NCI-H748 (cell line): ENCODE measurements at regions not wholly inside any gene's neighbourhood (a gene's known extent, or its start where the extent isn't known, plus 50 kb on each side); places are given as distances from the start of the nearest gene placed in this dataset.
A peak's percentile ranks its signal among the peaks of the same experiment; 100 is the strongest.
"Not testable (repeated sequence)": the region's sequence is repeated elsewhere in the genome, so short reads cannot be mapped to it uniquely, and the experiment has no call there.

Source experiments
- DNase-seq: peaks from one replicate; lab custom pipeline; 2025; ENCODE audit not compliant: unreplicated experiment; lab: John Stamatoyannopoulos, UW

DNA sequence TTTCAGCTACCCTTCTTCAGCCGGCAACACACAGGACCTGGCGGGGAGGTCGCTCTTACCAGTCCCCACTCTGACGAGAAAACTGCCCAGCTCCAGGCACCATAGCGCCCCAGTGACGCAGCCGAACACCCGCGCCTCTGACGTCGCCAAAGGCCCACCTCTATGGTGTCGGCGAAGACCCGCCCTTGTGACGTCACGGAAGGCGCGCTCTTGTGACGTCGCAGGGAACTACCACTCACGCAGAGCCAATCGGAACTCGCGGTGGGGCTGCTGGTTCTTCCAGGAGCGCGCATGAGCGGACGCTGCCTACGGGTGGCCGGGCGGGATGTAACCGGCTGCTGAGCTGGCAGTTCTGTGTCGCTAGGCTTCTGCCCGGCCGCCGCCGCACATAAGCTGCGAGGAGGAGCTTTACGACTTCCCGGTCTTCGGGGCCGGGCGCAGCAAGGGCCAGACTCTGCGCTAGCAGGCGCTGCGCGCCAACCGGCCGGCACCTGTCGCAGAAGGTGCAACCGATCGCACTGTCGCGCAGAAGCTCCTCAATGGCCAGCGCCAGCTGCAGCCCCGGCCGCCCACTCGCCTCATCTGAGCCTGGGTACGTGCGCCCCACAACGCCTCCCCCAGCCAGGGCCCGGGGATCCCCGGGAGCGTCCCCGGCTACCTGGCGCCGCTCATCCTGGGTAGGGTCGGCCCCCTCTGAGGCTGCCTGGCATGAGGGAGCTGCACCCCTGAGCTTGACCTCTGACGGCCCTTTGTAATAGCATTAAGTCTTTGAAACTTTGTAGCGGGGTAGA lies 121.3 kb upstream of the FBXO28 start:
- peak; percentile 97 for DNase-seq

DNA sequence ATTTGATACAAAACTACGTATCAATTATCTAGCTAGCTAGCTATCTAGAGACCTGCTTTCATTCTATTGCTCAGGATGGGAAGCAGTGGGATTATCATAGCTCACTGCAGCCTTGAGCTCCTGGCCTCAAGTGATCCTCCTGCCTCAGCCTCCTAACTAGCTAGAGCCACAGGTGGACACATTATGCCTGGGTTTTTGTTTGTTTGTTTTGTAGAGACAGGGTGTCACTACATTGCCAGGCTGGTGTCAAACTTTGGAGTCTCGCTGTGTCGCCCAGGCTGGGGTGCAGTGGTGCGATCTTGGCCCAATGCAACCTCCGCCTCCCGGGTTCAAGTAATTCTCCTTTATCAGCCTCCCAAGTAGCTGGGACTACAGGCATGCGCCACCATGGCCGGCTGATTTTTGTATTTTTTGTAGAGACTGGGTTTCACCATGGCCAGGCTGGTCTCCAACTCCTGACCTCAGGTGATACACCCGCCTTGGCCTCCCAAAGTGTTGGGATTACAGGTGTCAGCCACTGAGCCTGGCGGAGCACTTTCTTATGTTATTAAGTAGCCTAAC lies 122.5 kb upstream of the FBXO28 start:
- DNase-seq, result not testable (repeated sequence)

DNA sequence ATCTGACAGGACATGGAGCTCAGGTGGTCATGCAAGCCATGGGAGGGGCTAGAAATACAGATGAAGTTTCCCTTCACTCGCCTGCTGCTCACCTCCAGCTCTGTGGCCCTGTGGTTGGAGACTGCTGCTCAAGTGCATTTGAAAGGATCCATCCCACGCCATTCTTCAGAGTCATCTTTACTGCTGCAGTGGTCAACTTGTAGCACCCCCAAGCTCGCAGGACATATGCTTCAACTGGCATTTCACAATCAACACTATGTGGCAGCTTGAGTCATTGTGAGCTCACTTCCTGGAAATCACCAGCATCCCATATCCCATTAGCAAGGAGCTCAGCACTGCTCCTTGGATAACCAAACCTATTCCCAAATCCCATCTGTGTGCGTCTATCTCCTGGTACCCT lies 116.2 kb upstream of the TP53BP2 start:
- not testable (repeated sequence) for DNase-seq

DNA sequence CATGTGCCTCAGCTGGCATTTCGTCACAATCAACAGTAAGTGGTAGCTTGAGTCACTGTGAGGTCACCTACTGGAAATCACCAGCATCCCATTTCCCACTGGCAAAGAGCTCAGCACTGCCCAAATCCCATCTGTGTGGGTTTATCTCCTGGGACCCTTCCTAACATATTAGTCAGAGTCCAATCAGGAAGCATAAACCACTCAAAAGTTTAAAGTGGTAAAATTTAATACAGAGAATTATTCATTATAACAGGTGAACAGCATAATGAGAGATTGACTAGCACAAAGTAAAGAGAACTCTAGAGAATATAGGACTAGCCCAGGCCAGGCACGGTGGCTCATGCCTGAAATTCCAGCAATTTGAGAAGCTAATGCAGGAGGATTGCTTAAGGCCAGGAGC lies 107.1 kb upstream of the TP53BP2 start:
- not testable (repeated sequence) for DNase-seq

DNA sequence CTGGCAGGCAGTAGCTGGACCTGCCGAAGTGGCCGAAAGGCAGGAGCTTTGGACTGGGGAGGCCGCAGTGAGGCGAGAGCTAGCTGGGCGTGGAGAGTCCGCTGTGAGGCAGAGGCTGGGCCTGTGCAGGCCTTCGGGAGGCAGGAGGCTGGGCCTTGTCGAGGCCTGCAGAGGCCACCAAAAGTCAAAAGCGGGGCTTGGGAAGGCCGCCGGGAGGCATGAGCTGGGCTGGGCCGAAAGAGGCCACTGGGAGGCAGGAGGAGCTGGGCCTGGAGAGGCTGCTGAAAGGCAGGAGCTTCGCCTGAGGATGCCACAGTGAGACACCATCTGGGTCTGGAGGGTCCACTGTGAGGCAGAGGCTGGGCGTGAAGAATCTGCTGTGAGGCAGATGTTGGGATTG lies 105.8 kb upstream of the TP53BP2 start:
- not testable (repeated sequence) for DNase-seq

DNA sequence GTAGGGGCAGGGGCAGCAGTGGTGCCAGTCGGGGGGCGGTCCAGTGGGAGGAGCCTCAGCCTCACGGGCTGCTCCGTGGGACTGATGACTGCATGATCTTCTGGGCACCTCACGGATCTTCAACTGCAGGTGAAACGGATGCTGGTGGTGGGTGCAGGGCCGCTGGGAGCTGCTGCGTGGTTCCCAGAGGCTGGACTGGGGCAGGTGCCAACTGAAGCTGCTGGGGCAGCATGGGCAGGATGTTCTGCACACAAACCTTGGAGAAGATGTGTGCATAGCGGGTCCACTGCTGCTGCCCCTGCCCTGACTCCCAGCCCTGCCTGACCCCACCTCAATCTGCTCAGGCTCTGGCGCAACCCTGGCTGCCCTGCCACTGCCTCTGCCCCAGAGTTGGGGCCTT lies 104.2 kb upstream of the TP53BP2 start:
- not testable (repeated sequence) for DNase-seq

DNA sequence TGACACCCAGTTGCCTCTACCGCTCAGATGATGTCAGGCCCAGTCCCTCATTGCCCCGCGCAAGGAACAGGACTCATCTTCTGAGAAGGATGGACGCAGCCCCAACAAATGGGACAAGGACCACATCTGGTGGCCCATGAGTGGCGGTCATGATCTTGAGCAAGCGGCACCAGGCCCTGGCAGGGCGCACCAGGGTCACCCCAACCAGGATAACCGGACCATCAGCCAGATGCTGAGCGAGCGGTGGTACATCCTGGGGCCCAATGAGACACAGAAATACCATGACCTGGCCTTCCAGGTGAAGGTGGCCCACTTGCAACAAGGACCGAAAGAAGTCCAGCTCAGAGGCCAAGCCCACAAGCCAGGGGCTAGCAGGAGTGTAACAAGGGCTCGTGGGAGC lies 102.3 kb upstream of the TP53BP2 start:
- DNase-seq, result not testable (repeated sequence)

DNA sequence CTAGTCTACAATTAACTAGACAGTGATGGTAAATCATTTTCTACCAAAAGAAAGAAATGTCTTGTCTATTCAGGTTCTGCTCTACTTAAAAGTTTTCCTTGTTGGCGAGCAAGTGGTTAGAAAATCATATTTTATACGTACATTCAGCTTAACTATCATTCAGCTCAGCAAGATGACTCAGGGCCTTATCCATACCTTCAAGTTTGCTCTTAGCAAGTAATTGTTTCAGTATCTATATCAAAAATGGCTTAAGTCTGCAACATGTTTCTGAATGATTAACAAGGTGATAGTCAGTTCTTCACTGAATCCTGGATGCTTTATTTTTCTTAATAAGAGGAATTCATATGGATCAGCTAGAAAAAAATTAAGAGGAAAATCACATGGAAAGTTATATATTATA lies 90.8 kb upstream of the TP53BP2 start:
- DNase-seq, result not testable (repeated sequence)

DNA sequence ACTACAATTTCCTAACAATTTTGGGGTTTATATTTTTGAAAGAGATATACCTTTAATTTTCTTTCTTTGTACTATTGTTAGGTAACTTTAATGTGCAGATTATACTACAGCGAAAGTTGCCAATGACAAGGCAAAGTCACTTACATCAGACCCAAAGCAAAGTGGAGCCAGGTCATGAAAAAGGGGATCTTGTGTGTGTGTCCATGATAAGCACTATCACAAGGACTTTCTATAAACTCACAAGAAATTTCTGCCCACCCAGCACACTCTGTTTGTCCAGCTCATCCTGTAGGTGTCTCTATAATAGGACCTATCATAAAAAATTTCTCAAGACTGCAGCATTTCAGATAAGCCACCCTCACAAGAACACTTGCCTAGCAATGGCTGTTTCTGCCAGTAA lies 85.7 kb upstream of the TP53BP2 start:
- not testable (repeated sequence) for DNase-seq

DNA sequence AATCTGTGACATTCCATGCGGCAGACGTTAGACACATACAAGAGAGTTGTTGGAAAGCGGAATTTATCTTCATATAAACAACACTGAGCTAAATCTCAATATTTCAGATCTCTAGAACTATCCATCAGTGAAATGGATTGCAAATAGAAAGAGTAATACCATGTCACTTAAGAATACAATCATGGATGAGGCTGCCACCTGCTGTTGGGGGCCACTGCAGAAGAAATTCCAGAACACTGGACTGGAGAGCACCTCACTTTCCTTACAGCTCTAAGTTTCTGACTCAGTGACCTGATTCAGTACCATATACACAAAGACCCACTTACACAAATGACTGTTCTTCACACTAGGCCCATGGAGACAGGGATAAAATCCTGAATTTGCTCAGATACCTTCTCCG lies 75.1 kb upstream of the TP53BP2 start:
- not testable (repeated sequence) for DNase-seq

DNA sequence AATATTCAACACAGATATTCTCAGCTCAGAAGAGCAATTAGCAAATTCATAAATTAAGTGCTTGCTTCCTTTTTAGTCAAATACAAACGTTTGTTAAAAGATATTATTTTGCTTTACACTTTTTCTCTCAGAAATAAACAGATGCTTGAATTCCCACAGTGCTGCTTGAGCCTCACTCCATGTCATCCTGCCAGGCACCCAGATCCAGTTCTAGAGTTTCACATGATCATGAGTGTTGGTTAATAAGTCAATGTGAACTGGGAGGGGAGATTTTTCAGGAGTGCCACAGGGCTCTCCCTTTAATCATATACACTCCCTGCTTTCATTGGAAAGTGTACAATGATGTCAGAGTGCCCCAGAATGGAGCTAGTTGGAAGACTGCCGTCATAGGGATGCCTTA lies 69.7 kb upstream of the TP53BP2 start:
- DNase-seq, result not testable (repeated sequence)

DNA sequence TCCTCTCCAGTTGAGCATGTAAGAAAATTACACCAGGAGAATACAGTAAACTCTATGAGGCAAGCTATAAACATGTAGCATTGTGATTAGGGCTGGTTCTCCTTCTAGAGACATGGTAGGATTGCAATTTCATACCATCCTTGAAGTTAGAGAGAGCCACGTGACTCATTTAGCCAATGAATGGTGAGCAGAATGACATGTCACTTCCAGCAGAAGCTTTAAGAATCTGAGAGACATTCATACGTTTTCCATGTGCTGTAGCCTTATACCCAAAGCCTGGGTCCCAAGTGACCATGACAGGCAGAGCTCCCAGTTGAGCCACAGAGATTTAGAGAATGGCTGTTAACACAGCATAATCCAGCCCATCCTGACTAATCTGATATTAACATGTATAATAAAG lies 68.0 kb upstream of the TP53BP2 start:
- not testable (repeated sequence) for DNase-seq

DNA sequence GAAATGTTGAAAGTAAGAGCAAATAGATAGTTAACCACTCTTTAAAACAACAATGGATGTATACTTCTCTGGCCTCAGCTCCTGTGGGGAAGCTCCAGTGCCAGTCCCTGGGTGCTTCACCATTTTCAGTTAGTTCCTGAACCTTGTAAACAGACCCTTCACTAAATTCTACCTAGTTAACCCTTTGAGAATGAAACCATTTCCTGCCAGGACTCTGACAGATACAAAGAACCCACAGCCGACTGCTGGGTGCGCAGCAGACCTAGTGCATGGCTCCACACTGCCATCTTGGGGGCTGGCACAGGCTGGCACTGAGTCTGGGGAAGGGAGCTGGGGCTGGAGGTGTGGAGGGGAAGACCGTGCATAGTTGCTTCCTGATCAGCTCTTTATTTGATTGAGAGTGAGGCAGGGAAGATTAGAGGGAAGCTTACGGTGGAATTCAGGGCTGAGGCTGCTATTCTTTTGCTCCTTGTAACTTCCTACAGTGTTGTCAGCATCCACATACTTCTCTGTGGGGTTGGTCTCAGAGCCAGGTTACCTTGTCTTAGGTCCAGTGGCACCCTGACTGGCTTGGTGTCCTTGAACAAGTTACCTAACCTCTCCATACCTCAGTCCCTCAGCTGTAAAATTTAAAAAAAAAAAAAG lies 62.3 kb upstream of the TP53BP2 start:
- DNase-seq, result not testable (repeated sequence)

DNA sequence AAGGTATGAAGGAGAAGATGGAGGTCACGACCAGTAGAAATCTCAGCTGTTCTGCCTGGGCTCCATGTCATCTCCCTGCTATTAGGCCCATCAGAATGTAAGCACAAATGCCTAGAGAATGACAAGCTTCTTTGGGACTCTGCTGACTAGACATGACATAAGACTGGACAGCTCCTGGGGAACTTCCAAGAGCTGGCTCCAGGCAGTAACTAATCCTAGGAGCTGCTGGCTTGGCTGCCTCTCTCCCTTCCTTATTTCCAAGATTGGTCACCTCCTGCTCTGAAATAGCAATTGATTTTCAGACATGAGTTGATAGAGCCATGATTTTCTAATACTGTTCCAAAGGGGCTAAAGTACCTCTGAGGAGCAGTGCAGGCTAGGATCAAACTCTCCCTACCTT lies 57.5 kb upstream of the TP53BP2 start:
- DNase-seq, result not testable (repeated sequence)

DNA sequence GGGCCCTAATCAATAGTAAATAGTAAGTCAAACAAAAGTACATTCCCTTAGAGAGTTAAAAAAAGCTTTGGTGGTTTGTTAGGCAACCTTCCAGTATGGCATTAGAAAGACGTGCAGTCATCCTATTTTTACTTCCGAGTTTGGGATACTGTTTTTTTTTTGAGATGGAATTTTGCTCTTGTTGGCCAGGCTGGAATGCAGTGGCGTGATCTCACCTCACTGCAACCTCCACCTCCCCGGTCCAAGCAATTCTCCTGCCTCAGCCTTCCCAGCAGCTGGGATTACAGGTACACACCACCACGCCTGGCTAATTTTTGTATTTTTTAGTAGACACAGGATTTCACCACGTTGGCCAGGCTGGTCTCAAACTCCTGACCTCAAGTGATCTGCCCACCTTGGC lies 54.0 kb upstream of the TP53BP2 start:
- not testable (repeated sequence) for DNase-seq

DNA sequence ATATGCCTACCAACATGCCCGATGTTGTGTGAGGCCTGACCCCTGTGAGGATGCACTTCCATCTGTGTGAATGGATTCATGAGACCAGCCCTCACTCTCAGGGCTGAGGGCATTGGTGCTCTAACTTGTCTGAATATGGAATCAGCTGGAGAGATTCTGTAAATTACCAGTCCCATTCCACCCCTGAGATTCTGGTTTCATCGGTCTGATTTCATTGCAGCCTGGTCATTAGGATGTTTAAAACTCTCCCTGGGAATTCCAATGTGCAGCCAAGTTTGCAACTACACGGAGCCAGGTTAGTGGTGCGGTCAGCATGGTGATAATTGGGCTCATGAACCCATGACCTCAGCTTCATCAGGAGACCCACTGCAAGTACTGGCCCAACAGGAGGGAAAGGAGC lies 51.4 kb upstream of the TP53BP2 start:
- DNase-seq, result not testable (repeated sequence)

DNA sequence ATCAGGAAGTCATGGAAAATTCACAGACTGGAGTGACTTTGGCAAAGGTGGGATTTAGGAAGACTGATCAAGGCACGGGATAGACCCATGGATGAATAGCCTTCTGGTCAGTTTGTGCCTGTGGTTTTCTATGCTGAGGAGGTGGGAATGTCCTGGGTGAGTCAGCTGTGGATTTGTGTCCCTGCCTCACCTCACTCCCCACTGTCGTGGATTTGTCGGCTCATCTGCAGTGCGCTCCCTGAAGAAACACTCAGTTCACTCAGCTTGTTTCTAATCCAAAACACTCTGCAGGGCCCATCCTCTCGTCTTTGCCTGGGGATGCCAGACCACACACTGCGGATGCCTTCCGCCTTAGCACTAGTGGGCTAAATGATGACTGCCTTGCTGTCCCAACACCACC lies 50.2 kb upstream of the TP53BP2 start:
- DNase-seq, result not testable (repeated sequence)
